Esophagus muscularis mucosa (tissue), 3 donors: ENCODE measurements at regions not wholly inside any gene's neighbourhood (a gene's known extent, or its start where the extent isn't known, plus 50 kb on each side); places are given as distances from the start of the nearest gene placed in this dataset.

Experiments used
- CTCF ChIP-seq, 3 experiments: fragments of 200-600 bp in 2 of 3; fragments of 450-650 bp in 1 of 3; sonication (generic) in 2 of 3; IDR thresholded peaks; one replicate each; pipeline ENCODE4 v1.5.1; 2017 to 2019; ENCODE audit warnings: antibody characterized with exemption in 3 of 3, mild to moderate bottlenecking in 2 of 3, moderate library complexity in 1 of 3
- POLR2A ChIP-seq: fragments of 450-650 bp; IDR thresholded peaks from one replicate; pipeline ENCODE4 v1.6.1; 2017; ENCODE audit warnings: antibody characterized with exemption, moderate library complexity, mild to moderate bottlenecking, low read depth
- POLR2AphosphoS5 ChIP-seq, 2 donors: sonication (generic); formaldehyde crosslinking; IDR thresholded peaks; one replicate each; pipeline ENCODE4 v1.6.1; 2017; ENCODE audit warnings: antibody characterized with exemption in 2 of 2

DNA sequence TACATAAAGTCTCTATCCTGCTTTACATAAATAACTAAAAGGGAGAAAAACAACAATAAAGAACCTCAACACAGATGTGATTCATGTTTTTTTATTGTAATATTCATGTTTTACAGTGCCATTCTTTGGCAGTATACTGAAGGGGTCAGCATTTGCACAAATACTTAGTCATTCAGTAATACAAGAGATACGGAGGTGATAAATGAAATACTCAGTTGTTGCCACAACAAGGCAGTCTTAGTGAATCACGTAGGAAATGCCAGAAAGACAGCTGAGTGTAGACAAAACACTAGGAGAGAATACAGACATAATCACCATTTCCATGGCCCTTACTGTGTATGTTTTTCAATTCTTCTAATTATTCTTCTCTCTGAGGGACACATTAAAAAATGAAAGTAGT lies 910.4 kb downstream of the METTL15 start:
- TF ChIP-seq CTCF (IDR thresholded peaks at IDR 0.05) (no peak), POLR2A (no peak), POLR2AphosphoS5 (IDR thresholded peaks at IDR 0.05) (no peak)
